MCF 10A (cell line): ENCODE measurements at regions not wholly inside any gene's neighbourhood (a gene's known extent, or its start where the extent isn't known, plus 50 kb on each side); places are given as distances from the start of the nearest gene placed in this dataset.
A peak's percentile ranks its signal among the peaks of the same experiment; 100 is the strongest.

Experiments
- BruUV-seq: library from RNA; stranded (reverse); fragments of 400-500 nt; replicated peaks from 2 replicates; lab custom pipeline; 2021; lab: Mats Ljungman, UMichigan
- CTCF ChIA-PET: fragments of 300-600 bp; sonication (Branson Sonifier 250); formaldehyde crosslinking; extraction: SDS; loops from one replicate; lab custom pipeline; 2021; ENCODE audit warnings: antibody characterized with exemption, inconsistent platforms; lab: Yijun Ruan, JAX
- POLR2A ChIA-PET: fragments of 300-600, 350-650 bp; sonication (Branson Sonifier 250); formaldehyde crosslinking; extraction: SDS; loops from one replicate; lab custom pipeline; 2020; ENCODE audit warnings: antibody characterized with exemption, inconsistent platforms; lab: Yijun Ruan, JAX
- DNase-seq: peaks from one replicate; pipeline ENCODE4 v3.0.0-alpha.2; 2018; ENCODE audit not compliant: unreplicated experiment
- H3K27ac Mint-ChIP-seq: one replicate; pipeline ENCODE4 v1.8.0; 2022; ENCODE audit warnings: mild to moderate bottlenecking, low read depth, mixed read lengths; ENCODE audit not compliant: unreplicated experiment
- H3K27me3 Mint-ChIP-seq: one replicate; pipeline ENCODE4 v1.8.0; 2022; ENCODE audit warnings: mixed read lengths; ENCODE audit not compliant: insufficient read depth, unreplicated experiment
- H3K36me3 Mint-ChIP-seq: one replicate; pipeline ENCODE4 v1.8.0; 2022; ENCODE audit warnings: mild to moderate bottlenecking, moderate library complexity, mixed read lengths; ENCODE audit not compliant: insufficient read depth, unreplicated experiment
- H3K4me1 Mint-ChIP-seq: one replicate; pipeline ENCODE4 v1.8.0; 2022; ENCODE audit warnings: mixed read lengths; ENCODE audit not compliant: insufficient read depth, unreplicated experiment
- H3K4me3 Mint-ChIP-seq: one replicate; pipeline ENCODE4 v1.8.0; 2022; ENCODE audit warnings: mild to moderate bottlenecking, moderate library complexity, mixed read lengths; ENCODE audit not compliant: unreplicated experiment
- H3K9me3 Mint-ChIP-seq: one replicate; pipeline ENCODE4 v1.8.0; 2022; ENCODE audit warnings: mixed read lengths; ENCODE audit not compliant: unreplicated experiment
- intact Hi-C: fragments of 100-400 bp; cut with micrococcal nuclease; formaldehyde crosslinking; loops from 2 replicates; pipeline ENCODE4 v1.14.1; 2022
- TF ChIP-seq, protein P1 (sequence below): fragments of 200-600 bp; IDR thresholded peaks from one replicate; pipeline ENCODE4 v1.8.0; 2022; ENCODE audit warnings: antibody characterized with exemption, mild to moderate bottlenecking; ENCODE audit not compliant: unreplicated experiment

DNA sequence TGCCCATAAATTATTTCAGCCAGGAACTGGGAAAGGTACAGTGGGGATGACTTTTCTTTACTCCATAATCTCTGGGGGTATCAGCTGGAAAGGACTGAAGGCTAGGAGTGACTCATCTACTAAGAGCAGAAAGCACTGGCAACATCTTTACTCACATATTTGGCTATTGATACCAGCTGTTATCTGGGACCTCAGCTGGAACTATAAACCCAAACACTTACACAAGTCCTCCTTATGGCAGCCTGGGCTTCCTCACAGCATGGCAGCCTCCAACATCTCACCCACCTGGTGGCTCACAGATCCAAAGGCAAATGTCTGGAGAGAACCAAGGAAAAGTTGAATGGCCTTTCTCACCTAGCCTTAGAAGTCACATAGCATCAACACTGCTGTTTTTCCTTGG lies 379.0 kb upstream of the RND3 start:
- ChIA-PET CTCF (interaction anchor here (0.6 kb wide), 1 partner anchor 251 kb away, joined by 3 read pairs; no protein-coding TSS in a partner anchor), POLR2A (no interaction called here)
- DNase-seq, result no peak
- intact Hi-C loops, result no loop called here
- H3K27me3 Mint-ChIP-seq, result no peaks in the 10 kb centered on the region
- no peak overlapping the region for H3K27ac Mint-ChIP-seq
- BruUV-seq, result no TSS peak
- no peaks in the 10 kb centered on the region for H3K4me1 Mint-ChIP-seq
- no peaks in the 10 kb centered on the region for H3K36me3 Mint-ChIP-seq
- TF ChIP-seq, protein P1, sequence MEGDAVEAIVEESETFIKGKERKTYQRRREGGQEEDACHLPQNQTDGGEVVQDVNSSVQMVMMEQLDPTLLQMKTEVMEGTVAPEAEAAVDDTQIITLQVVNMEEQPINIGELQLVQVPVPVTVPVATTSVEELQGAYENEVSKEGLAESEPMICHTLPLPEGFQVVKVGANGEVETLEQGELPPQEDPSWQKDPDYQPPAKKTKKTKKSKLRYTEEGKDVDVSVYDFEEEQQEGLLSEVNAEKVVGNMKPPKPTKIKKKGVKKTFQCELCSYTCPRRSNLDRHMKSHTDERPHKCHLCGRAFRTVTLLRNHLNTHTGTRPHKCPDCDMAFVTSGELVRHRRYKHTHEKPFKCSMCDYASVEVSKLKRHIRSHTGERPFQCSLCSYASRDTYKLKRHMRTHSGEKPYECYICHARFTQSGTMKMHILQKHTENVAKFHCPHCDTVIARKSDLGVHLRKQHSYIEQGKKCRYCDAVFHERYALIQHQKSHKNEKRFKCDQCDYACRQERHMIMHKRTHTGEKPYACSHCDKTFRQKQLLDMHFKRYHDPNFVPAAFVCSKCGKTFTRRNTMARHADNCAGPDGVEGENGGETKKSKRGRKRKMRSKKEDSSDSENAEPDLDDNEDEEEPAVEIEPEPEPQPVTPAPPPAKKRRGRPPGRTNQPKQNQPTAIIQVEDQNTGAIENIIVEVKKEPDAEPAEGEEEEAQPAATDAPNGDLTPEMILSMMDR, result no peak
- no peak overlapping the region for H3K4me3 Mint-ChIP-seq
- no peaks in the 10 kb centered on the region for H3K9me3 Mint-ChIP-seq

DNA sequence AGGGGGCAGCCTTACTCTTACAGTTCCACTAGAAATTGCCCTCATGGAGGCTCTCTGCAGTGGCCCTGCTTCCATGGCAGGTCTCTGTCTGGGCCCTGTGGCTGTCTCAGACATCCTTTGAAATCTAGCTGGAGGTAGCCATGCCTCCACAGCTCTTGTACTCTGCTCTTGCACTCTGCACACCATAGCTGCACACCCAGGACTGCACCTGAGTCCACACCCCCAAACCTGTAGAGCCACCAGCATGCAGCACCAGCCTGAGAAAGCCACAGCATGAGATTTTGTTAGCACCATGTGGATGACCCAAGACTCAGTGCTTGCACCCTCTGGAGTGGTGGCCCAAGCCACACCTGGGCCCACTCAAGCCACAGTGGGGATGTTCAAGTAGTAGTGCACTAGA lies 376.2 kb upstream of the RND3 start:
- H3K36me3 Mint-ChIP-seq, result no peaks in the 10 kb centered on the region
- H3K9me3 Mint-ChIP-seq, result no peaks in the 10 kb centered on the region
- ChIA-PET POLR2A (no interaction called here), CTCF (no interaction called here)
- H3K27ac Mint-ChIP-seq, result no peak overlapping the region
- intact Hi-C loops, result no loop called here
- no peak for DNase-seq
- TF ChIP-seq, protein P1, result no peak
- no TSS peak for BruUV-seq
- H3K4me3 Mint-ChIP-seq, result no peak overlapping the region
- H3K4me1 Mint-ChIP-seq, result peaks cover 7% of the 10 kb centered on the region
- H3K27me3 Mint-ChIP-seq, result no peaks in the 10 kb centered on the region

DNA sequence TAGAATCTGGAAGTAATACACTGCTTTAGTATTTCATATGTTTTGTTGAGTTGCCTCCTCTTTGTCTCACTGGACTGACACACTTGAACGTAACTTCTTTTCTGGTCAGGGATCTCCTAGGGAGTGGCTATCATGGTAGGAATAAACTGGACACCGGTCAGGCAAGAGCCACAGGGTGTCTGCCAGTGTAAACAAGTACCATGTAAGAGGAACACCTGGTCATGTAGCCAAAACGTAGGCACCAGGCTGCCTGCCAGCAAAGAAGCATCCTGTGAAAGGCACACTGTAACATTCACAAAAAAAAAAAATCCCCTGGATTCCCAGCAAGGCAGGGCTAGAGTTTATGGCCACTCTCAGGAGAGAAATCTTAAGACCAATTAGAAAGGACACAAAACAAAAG lies 372.8 kb upstream of the RND3 start:
- CTCF ChIA-PET, result interaction anchor here (0.6 to 0.7 kb wide), 3 partner anchors 47 to 1821 kb away, joined by 3 to 5 read pairs (median 4); no protein-coding TSS in a partner anchor
- Mint-ChIP-seq H3K9me3 (no peaks in the 10 kb centered on the region), H3K36me3 (no peaks in the 10 kb centered on the region), H3K27ac (no peak overlapping the region), H3K4me1 (peaks cover 7% of the 10 kb centered on the region), H3K4me3 (no peak overlapping the region), H3K27me3 (no peaks in the 10 kb centered on the region)
- TF ChIP-seq, protein P1, result no peak
- no TSS peak for BruUV-seq
- intact Hi-C loops, result no loop called here
- DNase-seq, result peak; percentile 38
- POLR2A ChIA-PET, result no interaction called here

DNA sequence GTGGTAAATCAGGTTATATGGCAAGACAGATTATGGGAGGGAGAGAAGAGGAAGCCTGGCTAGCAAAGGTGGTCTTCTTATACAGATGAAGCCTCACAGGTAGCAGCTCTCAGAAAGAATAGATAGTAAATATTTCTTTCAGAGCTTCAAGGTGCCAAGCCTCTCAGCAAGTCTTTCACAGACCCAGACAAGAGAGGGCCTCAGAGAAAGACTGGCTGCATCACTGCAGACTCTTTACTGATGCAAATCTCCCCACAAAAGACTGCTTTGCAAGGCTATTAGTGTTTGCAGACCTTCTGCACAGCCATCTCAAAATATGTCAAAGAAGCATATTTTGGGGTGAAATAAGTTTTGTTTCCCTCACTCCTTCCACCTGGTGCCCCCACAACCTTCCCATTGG lies 372.4 kb upstream of the RND3 start:
- Mint-ChIP-seq H3K27me3 (no peaks in the 10 kb centered on the region), H3K36me3 (no peaks in the 10 kb centered on the region), H3K4me3 (no peak overlapping the region), H3K4me1 (peaks cover 7% of the 10 kb centered on the region), H3K9me3 (no peaks in the 10 kb centered on the region), H3K27ac (no peak overlapping the region)
- POLR2A ChIA-PET, result no interaction called here
- CTCF ChIA-PET, result no interaction called here
- TF ChIP-seq, protein P1, result no peak
- DNase-seq, result no peak
- intact Hi-C loops, result no loop called here
- no TSS peak for BruUV-seq
